Fibroblast of the aortic adventitia (primary cell): ENCODE measurements at regions not wholly inside any gene's neighbourhood (a gene's known extent, or its start where the extent isn't known, plus 50 kb on each side); places are given as distances from the start of the nearest gene placed in this dataset.

Experiments used
- DNase-seq: peaks from one replicate; pipeline ENCODE4 v3.0.0-alpha.2; 2010; ENCODE audit warnings: low read depth
- H3K4me3 ChIP-seq: 2 replicates; pipeline ENCODE4 v1.5.1; 2011; ENCODE audit warnings: low read depth, mild to moderate bottlenecking, control low read depth, low read length, moderate library complexity
- TF ChIP-seq, protein P1 (sequence below): IDR thresholded peaks from 2 replicates; pipeline ENCODE4 v1.5.1; 2011; ENCODE audit warnings: mild to moderate bottlenecking, low read length, control low read depth, inconsistent platforms; ENCODE audit not compliant: insufficient read depth

DNA sequence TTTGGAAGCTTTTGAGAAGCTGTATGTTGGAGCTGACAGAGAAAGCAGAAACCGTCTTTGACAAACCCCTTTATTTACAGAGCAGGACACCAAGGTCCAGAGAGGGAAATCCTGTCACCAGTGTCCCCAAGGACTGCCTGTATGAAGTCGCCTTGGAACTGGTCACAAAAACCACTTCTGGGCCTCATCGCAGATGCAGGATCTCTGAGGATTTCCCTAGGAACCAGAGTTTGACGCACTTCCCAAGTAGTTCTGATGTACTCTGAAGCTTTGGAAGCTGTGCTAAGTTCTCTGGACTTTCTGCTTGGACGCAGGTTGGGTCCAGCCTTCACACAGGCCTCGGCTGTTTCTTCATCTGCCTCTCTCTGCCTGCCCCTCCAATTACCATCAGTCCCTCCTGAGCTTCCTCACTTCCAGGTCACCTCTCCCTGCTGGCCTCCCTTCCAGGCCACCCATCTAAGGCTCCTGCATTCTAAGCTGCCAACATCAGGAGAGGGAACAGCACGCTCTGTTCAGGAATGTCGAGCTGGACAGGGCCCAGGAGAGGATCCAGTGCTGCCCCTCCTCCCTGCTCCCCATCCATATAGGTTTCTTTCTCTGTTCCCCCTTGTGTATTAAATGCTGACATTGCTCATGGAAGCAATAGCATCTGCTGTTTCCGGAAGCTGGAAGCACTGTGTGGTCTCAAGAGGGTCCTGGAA is 270.8 kb downstream of the OPA1 start:
- TF ChIP-seq, protein P1, sequence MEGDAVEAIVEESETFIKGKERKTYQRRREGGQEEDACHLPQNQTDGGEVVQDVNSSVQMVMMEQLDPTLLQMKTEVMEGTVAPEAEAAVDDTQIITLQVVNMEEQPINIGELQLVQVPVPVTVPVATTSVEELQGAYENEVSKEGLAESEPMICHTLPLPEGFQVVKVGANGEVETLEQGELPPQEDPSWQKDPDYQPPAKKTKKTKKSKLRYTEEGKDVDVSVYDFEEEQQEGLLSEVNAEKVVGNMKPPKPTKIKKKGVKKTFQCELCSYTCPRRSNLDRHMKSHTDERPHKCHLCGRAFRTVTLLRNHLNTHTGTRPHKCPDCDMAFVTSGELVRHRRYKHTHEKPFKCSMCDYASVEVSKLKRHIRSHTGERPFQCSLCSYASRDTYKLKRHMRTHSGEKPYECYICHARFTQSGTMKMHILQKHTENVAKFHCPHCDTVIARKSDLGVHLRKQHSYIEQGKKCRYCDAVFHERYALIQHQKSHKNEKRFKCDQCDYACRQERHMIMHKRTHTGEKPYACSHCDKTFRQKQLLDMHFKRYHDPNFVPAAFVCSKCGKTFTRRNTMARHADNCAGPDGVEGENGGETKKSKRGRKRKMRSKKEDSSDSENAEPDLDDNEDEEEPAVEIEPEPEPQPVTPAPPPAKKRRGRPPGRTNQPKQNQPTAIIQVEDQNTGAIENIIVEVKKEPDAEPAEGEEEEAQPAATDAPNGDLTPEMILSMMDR, result no peak
- H3K4me3 ChIP-seq, result no peak overlapping the region
- no peak for DNase-seq

DNA sequence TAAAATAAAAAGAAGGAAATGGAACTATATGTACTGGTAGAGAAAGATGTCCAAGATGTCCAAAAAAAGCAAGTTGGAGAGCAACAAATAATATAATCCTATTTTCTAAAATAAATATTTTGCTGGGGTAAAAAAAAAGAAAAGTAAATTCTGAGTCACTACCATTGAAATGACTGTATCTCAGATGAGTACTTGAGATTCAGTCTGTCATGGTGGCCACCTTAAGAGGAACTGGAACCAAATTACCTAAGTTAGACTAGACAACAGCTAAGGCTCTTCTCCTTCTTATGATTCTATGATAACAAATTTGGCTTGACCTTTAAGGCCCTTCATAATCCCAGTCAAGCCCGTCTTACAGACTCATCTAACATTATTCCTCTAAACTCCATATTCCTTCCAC is 270.6 kb upstream of the HES1 start:
- H3K4me3 ChIP-seq, result no peak overlapping the region
- no peak for DNase-seq
- TF ChIP-seq, protein P1, result no peak

DNA sequence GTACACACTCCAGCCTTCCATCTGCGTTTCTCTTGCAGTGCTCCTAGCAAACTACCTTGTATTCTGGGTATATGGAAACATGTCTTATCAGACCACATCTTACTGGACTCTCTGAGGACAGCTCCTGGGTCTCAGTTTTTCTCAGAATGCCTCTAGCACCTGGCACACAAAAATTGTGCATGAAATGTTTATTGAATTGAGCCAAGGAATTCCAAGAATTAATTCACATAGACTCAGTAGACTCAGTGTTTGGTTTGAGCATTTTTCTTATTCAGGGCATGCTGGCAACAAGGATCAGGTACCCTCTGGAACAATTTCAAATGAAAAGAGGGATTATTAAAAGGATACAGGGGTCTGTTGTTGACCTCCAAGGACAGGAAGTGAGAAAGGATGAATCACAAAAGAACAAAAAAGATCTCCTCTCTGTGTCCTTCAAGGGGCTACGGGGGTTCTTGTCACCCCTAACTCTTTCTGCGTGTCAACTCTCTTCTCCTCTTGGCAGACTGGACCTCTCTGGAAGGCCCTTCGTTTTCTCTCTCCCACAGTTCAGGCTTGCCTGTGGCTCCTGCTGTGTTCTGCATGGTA is 270.0 kb upstream of the HES1 start:
- no peak overlapping the region for H3K4me3 ChIP-seq
- TF ChIP-seq, protein P1, result no peak
- DNase-seq, result no peak

DNA sequence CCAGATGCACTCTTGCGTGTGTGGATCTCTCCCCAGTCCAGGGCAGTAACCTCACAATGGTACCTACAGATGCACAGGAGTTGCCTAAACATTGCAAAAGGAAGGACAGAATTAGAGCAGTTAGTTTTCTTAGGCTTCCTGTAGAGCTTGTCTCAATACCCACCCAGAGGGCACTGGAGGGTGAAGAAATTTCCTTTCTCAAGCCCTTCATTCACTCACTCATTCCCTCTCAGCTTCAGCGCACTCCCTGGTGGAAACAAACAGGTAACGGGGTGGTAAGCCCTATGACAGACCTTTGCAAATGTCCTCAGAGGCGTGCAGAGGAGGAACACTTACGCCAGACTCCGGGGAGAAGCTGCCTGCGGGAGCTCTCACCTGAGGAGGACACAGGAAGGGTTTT is 267.4 kb upstream of the HES1 start:
- no peak for DNase-seq
- TF ChIP-seq, protein P1, result no peak
- H3K4me3 ChIP-seq, result no peak overlapping the region

DNA sequence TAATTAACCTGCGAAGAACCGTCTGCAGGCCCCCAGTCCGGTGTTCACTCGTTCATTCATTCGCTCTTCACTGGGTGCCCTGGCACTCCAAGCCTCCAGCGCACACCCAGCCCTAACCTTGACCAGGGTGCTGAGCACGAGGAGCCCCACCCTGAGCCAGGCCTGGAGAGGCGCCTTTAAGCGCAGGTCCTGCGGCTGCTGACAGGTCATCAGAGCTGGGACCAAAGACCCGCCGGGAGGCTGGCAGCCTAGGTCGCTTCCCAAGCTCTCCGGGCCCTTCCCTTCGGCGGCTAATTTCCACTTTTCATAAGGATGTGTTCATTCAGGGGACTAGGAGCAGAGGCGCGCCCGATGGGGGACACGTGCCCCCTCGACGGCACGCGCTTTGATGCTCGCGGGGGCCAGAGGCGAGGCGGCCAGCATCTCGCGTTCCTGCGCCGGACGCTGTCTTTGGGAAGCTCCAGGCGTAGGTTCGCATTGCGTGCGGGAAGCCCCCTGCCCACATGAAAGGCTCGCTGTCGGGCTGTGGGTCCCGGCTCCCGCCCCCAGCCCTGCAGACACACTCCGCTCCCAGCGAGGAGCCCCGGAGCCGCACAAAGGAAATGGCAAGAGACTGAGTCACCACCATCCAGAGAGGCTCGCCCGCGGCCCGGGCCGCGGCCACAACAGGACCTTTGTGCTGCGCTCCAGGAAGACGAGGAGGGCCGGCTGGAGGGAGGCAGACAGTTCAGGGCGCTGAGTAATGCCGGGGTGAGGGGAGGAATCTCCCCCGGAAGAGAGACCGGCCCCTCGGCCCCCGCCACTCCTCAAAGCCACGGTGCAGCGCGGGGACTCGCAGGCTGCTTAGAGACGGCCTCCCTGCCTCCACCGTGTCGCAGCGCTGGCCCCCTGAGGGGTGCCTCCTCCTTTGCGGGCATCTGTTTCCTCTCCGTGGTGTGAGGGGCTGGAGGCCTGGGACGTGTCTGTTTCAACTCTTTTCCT is 266.4 kb upstream of the HES1 start:
- no peak overlapping the region for H3K4me3 ChIP-seq
- TF ChIP-seq, protein P1, result no peak

DNA sequence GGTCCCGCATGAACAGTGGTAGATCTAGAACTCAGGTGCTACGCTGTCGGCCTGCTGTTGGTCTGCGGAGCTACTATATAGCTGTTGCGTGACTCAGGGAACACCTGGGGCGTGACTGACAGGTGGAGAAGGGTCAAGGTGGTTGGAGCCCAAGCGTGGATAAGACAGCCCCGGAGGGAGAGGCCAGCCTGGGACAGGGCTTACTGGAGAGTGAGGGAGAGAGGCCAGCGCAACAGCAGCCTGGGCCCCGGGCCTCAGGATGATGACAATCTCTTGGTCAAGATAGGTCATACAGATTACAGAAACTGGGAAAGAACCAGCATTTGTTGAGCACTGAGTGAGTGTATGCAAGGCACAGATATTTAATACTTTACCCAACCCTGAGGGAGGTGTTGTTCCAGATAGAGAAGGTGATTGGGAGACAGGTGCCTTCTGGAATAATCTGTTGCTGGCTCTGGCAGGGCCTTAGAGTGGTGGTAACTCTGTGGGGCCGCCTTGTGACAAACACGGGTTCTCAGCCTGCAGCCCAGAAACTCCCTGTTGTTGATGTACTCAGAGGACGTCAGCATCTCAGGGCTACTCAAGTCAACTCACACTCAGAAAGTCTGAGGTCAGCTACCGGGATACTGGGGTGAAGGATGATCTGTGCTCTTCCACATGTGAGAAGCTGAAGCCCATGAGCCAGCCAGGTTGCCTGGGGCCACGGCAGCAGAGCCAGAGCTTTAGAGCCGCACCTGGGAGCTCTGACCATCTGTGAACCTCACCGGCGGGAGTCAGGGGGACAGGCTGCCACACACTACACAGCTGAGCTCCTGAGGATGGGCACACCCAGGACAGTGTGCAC is 265.4 kb upstream of the HES1 start:
- DNase-seq, result no peak
- TF ChIP-seq, protein P1, result no peak
- no peak overlapping the region for H3K4me3 ChIP-seq

More for the DNA sequence above, 266.4 kb upstream of the HES1 start:
- peak; percentile 52 for DNase-seq
